GM08714 (cell line): ENCODE measurements at regions not wholly inside any gene's neighbourhood (a gene's known extent, or its start where the extent isn't known, plus 50 kb on each side); places are given as distances from the start of the nearest gene placed in this dataset.
"Not testable (repeated sequence)": the region's sequence is repeated elsewhere in the genome, so short reads cannot be mapped to it uniquely, and the experiment has no call there.

ENCODE experiments used
- H3K4me3 ChIP-seq: fragments of 200-500 bp; sonication (Bioruptor generic); 2 replicates; pipeline ENCODE4 v1.5.1; 2014; ENCODE audit warnings: mild to moderate bottlenecking, low read length, inconsistent platforms
- ZNF274 ChIP-seq: IDR thresholded peaks from 2 replicates; pipeline ENCODE4 v1.6.1; 2012; ENCODE audit warnings: mild to moderate bottlenecking, low read depth, low read length

GRCh38 chrX:67213686-67214085, 330.1 kb upstream of the AR start:
- H3K4me3 ChIP-seq, result not testable (repeated sequence)

DNA sequence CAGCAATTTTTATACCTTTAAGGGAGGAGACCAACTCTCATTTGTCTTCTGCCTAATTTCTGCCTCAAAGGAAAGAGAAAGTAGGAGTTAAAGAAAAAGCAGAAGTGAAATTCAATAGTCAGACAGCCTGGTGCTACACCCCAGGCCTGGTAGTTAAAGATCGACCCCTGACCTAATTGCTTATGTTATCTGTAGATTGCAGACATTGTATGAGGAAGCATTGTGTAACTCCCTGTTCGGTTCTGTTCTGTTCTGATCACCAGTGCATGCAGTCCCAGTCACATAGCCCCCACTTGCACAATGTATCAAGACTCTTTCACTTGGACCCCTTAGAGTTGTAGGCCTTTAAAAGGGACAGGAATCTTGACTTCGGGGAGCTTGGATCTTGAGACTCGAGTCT, 335.9 kb upstream of the AR start:
- no peak overlapping the region for H3K4me3 ChIP-seq
- no peak for TF ChIP-seq ZNF274

- no peak for TF ChIP-seq ZNF274
- no peak overlapping the region for H3K4me3 ChIP-seq
Measured at GRCh38 chrX:67159437-67159836, 384.4 kb upstream of the AR start.

DNA sequence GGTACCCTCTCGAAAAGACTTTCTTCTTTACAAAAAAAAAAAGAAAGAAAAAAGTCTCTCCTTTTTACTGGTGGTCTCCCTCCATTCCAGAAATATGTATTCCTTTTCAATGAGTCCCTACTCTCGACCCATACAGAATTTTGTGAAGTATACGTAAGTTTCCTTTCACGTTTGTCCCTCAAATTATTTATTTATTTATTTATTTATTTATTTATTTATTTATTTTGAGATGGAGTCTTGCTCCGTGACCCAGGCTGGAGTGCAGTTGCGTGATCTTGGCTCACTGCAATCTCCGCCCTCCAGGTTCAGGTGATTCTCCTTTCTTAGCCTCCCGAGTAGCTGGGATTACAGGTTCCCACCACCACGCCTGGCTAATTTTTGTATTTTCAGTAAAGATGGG, 429.2 kb upstream of the AR start:
- TF ChIP-seq ZNF274, result no peak
- H3K4me3 ChIP-seq, result no peak overlapping the region

DNA sequence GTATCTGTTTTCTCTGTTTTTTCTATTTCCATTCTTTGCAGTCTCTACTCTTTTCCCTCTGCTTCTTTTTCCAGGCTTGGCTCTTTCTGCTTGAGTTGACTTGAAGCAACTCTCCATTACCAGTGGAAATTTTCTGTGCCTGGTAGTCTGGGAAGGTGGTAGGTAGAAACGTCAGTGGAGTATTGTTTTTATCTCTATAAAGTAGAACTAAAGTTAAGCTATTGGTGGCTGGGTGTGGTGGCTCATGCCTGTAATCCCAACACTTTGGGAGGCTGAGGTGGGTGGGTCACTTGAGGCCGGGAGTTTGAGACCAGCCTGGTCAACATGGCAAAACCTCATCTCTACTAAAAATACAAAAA, 438.1 kb upstream of the AR start:
- H3K4me3 ChIP-seq, result no peak overlapping the region
- no peak for TF ChIP-seq ZNF274

DNA sequence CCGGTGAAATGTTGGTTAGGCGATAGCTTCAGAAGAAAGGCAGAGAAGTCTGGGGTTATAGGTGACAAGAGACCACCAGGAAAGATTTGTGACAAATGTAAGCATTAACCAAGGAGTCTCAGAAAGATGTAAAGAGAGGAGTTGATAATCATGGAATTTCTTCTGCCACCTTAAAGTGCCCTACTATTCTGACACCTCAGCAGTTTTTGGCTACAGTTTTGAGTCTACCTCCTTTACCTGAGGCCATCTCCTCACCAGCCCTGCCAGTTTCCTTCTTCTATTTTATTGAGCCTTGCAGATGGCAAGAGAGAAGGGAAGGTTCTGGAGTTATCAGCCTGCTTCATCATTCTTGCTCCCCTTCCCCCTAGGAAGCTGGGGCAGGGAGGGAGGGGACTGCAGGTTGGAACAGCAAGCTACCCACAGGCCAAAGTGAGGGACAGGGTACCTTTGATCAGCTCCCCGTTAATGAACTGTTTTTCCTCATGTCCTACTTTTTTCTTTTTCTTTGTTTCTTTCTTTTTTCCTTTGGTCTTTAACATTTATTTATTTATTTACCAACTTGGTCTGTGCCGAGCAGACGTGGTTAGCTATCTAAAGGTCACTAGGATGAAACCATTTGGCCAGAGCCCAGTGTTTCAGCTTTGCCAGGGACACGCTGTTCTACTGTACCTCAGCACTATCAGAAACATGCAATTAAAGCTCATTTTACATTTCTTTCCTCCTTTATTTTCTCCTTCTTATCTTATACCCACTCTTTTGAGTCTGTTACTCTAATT, 438.7 kb upstream of the AR start:
- no peak overlapping the region for H3K4me3 ChIP-seq
- no peak for TF ChIP-seq ZNF274

GRCh38 chrX:67100031-67100884, 443.6 kb upstream of the AR start:
- no peak overlapping the region for H3K4me3 ChIP-seq
- TF ChIP-seq ZNF274, result no peak

GRCh38 chrX:67094061-67094460, 449.8 kb upstream of the AR start:
- TF ChIP-seq ZNF274, result no peak
- no peak overlapping the region for H3K4me3 ChIP-seq

- TF ChIP-seq ZNF274, result no peak
- H3K4me3 ChIP-seq, result no peak overlapping the region
Measured at GRCh38 chrX:67050760-67051159, 411.9 kb upstream of the EDA2R start.

DNA sequence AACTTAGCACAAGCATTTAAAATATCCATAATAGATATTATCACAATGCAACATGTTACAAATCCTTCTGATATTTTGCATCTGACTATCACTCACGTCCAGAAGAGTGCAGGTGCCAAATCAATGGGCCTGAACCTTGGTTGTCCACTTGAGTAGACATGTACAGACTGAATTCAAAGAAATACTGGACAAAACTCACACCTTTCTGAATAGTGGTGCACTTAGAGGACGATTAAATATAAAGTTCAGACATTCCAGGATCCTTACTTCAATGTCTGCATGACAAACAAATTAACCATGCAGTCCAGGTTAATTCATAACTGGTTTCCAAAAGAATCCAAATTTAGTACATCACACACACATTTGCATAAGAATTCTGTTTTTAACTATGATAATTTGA, 406.0 kb upstream of the EDA2R start:
- TF ChIP-seq ZNF274, result no peak
- no peak overlapping the region for H3K4me3 ChIP-seq

DNA sequence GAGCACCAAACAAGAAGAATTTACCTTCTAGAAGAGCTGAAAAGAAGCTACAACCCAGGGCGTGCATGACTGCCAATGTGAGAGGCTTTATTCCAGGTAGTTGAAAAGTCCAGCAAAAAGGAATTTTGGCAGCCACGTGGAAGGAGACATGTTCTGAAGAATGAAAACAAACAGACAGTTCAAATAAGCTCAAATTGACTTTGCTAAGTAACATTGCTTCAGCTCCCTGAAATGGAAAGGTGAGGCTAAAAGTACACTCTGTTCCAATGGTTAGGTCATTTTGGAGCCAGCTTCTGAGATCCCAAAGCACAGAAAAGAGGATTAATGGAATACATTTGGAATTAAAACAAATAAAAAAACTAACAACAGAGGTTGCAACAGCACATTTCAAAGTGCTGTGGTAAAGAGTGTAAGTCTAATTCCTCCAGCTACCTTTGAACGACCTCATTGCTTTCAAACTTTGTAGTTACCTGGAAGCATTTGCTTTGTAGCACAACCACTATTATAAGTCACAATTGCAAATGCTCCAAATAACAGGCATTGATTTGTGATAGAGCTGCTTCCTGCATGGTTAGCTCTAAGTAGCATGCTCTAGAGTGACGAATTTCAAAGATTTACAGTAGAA, 405.3 kb upstream of the EDA2R start:
- TF ChIP-seq ZNF274, result no peak

DNA sequence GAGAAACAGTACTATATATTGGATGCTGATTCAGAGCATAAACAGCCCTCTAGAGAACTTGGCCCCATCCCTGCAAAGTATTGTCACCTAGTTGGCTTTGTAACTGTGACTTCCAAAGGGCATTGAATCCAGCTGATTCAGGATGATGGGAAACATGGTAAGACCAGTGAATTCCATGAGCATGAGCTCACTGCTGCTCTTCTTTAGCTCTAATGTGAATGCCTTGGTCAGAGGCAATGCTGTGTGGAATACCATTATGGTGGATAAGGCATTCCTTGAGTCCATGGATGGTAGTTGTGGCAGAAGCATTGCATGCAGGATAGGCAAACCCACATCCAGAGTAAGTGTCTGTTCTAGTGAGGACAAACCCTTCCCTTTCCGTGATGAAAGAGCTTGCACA, 365.6 kb upstream of the EDA2R start:
- TF ChIP-seq ZNF274, result no peak
- no peak overlapping the region for H3K4me3 ChIP-seq

More for the DNA sequence above, 405.3 kb upstream of the EDA2R start:
- H3K4me3 ChIP-seq, result no peak overlapping the region

DNA sequence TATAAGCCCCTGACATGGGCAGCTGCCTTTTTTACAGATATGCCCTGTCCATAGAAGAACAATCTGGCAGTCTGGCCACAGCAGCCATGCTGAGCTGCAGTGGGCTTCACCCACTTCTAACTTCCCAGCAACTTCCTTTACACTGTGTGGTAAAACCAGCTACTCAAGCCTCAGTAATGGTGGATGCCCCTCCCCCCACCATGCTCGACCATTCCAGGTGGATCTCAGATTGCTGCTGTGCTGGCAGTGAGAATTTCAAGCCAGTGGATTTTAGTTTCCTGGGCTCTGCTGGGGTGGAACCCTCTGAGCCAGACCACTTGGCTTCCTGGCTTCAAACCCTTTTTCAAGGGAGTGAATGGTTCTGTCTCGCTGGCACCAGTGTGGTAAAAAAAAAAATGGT, 355.9 kb upstream of the EDA2R start:
- no peak for TF ChIP-seq ZNF274
- H3K4me3 ChIP-seq, result no peak overlapping the region

DNA sequence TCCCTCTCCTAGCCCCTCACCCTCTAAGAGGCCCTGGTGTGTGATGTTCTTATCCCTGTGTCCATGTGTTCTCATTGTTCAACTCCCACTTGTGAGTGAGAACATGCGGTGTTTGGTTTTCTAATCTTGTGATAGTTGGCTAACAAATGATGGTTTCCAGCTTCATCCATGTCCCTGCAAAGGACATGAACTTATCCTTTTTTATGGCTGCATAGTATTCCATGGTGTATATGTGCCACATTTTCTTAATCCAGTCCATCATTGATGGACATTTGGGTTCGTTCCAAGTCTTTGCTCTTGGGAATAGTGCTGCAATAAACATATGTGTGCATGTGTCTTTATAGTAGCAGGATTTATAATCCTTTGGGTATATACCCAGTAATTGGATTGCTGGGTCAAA, 353.2 kb upstream of the EDA2R start:
- H3K4me3 ChIP-seq, result not testable (repeated sequence)

DNA sequence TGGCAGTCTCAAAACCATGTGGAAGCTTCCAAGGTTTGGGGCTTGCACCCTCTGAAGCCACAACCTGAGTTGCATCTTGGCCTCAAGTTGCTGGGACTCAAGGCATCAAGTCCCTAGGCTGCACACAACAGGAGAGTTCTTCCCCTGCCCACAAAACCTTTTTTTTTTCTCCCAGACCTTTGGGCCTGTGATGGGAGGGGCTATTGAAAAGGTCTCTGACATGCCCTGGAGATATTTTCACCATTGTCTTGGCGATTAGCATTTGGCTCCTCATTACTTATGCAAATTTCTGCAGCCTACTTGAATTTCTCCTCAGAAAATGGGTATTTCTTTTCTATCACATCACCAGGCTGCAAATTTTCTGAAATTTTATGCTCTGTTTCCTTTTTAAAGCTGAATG, 349.5 kb upstream of the EDA2R start:
- TF ChIP-seq ZNF274, result no peak
- H3K4me3 ChIP-seq, result no peak overlapping the region
